ENCODE measurements at regions not wholly inside any gene's neighbourhood (a gene's known extent, or its start where the extent isn't known, plus 50 kb on each side); places are given as distances from the start of the nearest gene placed in this dataset.

DNA sequence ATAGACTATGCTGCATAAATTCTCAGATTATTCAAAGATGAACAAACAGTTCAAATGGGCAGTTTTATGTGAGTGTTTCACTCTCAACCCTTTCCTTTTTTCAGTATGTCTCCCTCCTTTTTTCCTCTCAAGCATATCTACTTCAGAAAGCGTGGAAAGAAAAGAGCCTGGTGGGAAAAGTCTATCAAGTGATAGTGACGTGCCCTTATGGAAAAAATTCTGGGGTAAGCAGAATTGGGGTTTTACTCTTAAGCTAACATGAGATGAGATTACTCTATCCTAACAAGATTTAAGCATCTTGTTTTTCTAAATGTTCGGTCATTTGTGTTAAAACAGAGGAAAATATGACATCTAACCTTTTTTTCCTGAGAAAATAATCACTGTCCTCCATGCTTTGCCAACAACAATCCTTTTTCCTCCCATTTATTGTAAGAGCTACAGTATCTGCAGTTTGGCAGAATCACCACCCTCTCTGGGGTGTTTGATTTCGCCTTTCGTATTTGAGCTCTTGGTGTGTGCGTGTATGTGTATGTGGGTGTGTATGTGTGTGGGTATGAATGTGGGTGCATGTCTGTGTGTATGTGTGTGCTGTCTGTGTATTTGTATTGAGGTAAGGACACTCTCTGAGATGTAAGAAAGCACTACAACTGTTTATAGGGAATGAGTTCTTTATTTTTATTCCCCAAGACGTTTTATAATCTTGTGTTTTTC, 143.9 kb upstream of the L3MBTL4 start:
- Histone ChIP-seq H3K27ac (no peak overlapping the region), H3K9me3 (no peaks in the 10 kb centered on the region), H3K4me1 (peaks cover 0 to 6% (median 0%) of the 10 kb centered on the region in 12 donors), H3K27me3 (peaks cover 0 to 3% (median 0%) of the 10 kb centered on the region in 9 donors), H3K4me3 (no peak overlapping the region), H3K36me3 (no peaks in the 10 kb centered on the region)
- intact Hi-C loops (cut with DNase I) = no loop called here
- ATAC-seq (no peak), DNase-seq (no peak)
- WGBS, 4 donors = 70 to 81% (median 79%) methylated on average over 7 of the region's 7 CpGs
- TF ChIP-seq POLR2A (IDR thresholded peaks at IDR 0.05) = no peak

GRCh38 chr18:6559296-6559695, 144.6 kb upstream of the L3MBTL4 start:
- no peak overlapping the region for H3K4me3 ChIP-seq
- WGBS, 4 donors = 78 to 91% (median 83%) methylated on average over 1 of the region's 1 CpG
- peaks cover 0 to 3% (median 0%) of the 10 kb centered on the region in 9 donors for H3K27me3 ChIP-seq
- no peak overlapping the region for H3K27ac ChIP-seq
- H3K9me3 ChIP-seq = no peaks in the 10 kb centered on the region
- no peaks in the 10 kb centered on the region for H3K36me3 ChIP-seq
- intact Hi-C loops (cut with DNase I) = no loop called here
- no peak for DNase-seq
- no peak for ATAC-seq
- TF ChIP-seq, protein P1, sequence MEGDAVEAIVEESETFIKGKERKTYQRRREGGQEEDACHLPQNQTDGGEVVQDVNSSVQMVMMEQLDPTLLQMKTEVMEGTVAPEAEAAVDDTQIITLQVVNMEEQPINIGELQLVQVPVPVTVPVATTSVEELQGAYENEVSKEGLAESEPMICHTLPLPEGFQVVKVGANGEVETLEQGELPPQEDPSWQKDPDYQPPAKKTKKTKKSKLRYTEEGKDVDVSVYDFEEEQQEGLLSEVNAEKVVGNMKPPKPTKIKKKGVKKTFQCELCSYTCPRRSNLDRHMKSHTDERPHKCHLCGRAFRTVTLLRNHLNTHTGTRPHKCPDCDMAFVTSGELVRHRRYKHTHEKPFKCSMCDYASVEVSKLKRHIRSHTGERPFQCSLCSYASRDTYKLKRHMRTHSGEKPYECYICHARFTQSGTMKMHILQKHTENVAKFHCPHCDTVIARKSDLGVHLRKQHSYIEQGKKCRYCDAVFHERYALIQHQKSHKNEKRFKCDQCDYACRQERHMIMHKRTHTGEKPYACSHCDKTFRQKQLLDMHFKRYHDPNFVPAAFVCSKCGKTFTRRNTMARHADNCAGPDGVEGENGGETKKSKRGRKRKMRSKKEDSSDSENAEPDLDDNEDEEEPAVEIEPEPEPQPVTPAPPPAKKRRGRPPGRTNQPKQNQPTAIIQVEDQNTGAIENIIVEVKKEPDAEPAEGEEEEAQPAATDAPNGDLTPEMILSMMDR (IDR thresholded peaks at IDR 0.05) = no peak
- TF ChIP-seq POLR2A (IDR thresholded peaks at IDR 0.05) = no peak
- peaks cover 0 to 6% (median 0%) of the 10 kb centered on the region in 12 donors for H3K4me1 ChIP-seq

- WGBS, 4 donors = 89 to 97% (median 93%) methylated on average over 9 of the region's 9 CpGs
- no peak for ATAC-seq
- peaks cover 0 to 3% (median 0%) of the 10 kb centered on the region in 9 donors for H3K27me3 ChIP-seq
Observed at GRCh38 chr18:6561016-6561415, 146.3 kb upstream of the L3MBTL4 start.

DNA sequence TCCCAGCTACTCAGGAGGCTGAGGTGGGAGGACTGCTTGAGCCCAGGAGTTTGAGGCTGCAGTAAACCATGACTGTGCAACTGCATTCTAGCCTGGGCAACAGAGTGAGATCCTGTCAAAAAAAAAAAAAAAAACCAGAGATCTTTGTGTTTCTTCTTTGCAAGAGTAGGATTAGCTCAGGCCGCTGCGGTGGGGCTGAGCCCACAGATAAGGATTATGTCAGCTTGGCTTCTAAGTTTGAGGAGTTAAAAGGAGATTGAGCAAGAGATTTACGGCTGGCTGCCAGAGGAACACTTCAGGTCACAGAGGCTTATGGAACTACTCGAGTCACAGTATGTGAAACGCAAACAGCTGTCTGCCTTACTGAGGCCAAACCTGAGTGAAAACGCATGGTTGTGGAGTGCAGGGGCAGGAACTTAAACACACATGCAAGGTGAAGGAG, 146.7 kb upstream of the L3MBTL4 start:
- intact Hi-C loops (cut with DNase I) = no loop called here
- WGBS, 4 donors = 64 to 74% (median 70%) methylated on average over 6 of the region's 6 CpGs
- DNase-seq = peak in 3 of 5 donors; percentile 33 to 75 (median 42)
- ATAC-seq = peak; percentile 37 to 87 (median 63)
- TF ChIP-seq, protein P1 (IDR thresholded peaks at IDR 0.05) = no peak
- no peak for TF ChIP-seq POLR2A (IDR thresholded peaks at IDR 0.05)
- H3K4me1 ChIP-seq = peaks cover 0 to 6% (median 0%) of the 10 kb centered on the region in 12 donors
- H3K9me3 ChIP-seq = no peaks in the 10 kb centered on the region
- H3K27me3 ChIP-seq = peaks cover 0 to 3% (median 0%) of the 10 kb centered on the region in 9 donors
- no peak overlapping the region for H3K4me3 ChIP-seq
- no peak overlapping the region for H3K27ac ChIP-seq
- no peaks in the 10 kb centered on the region for H3K36me3 ChIP-seq

More at GRCh38 chr18:6561016-6561415, 146.3 kb upstream of the L3MBTL4 start:
- Histone ChIP-seq H3K36me3 (no peaks in the 10 kb centered on the region), H3K4me1 (peaks cover 0 to 6% (median 0%) of the 10 kb centered on the region in 12 donors), H3K4me3 (no peak overlapping the region), H3K27ac (no peak overlapping the region), H3K9me3 (no peaks in the 10 kb centered on the region)
- intact Hi-C loops (cut with DNase I) = no loop called here
- DNase-seq = no peak
- TF ChIP-seq POLR2A (IDR thresholded peaks at IDR 0.05) = no peak
- TF ChIP-seq, protein P1 (IDR thresholded peaks at IDR 0.05) = no peak
